Ishikawa (cell line): ENCODE measurements at regions not wholly inside any gene's neighbourhood (a gene's known extent, or its start where the extent isn't known, plus 50 kb on each side); places are given as distances from the start of the nearest gene placed in this dataset.

ENCODE experiments used
- CEBPB ChIP-seq: IDR thresholded peaks from 2 replicates; pipeline ENCODE4 v1.6.1; 2012
- CREB1 ChIP-seq: IDR thresholded peaks from 2 replicates; pipeline ENCODE4 v1.6.1; 2012; ENCODE audit warnings: low read depth
- EGR1 ChIP-seq: IDR thresholded peaks from 2 replicates; pipeline ENCODE4 v1.6.1; 2012
- EP300 ChIP-seq: IDR thresholded peaks from 2 replicates; pipeline ENCODE4 v1.6.1; 2012; ENCODE audit warnings: borderline replicate concordance
- FOXM1 ChIP-seq: IDR thresholded peaks from 2 replicates; pipeline ENCODE4 v1.6.1; 2012; ENCODE audit warnings: low read depth, borderline replicate concordance
- MAX ChIP-seq: IDR thresholded peaks from 2 replicates; pipeline ENCODE4 v1.6.1; 2012
- NFIC ChIP-seq: IDR thresholded peaks from 2 replicates; pipeline ENCODE4 v1.6.1; 2012
- RAD21 ChIP-seq: IDR thresholded peaks from 2 replicates; pipeline ENCODE4 v1.6.1; 2012; ENCODE audit warnings: low read depth
- REST ChIP-seq: IDR thresholded peaks from 2 replicates; pipeline ENCODE4 v1.6.1; 2012; ENCODE audit warnings: low read depth, mild to moderate bottlenecking
- TAF1 ChIP-seq: IDR thresholded peaks from 2 replicates; pipeline ENCODE4 v1.6.1; 2012; ENCODE audit warnings: low read depth, mild to moderate bottlenecking
- TCF12 ChIP-seq: IDR thresholded peaks from 2 replicates; pipeline ENCODE4 v1.6.1; 2012; ENCODE audit warnings: low read depth
- TEAD4 ChIP-seq: IDR thresholded peaks from 2 replicates; pipeline ENCODE4 v1.6.1; 2012
- YY1 ChIP-seq: IDR thresholded peaks from 2 replicates; pipeline ENCODE4 v1.6.1; 2012; ENCODE audit warnings: low read depth
- ZBTB7A ChIP-seq: IDR thresholded peaks from 2 replicates; pipeline ENCODE4 v1.6.1; 2012; ENCODE audit warnings: low read depth
- TF ChIP-seq, protein P1 (sequence below): IDR thresholded peaks from 2 replicates; pipeline ENCODE4 v1.6.1; 2012

GRCh38 chr5:164545507-164545906 is 1040.1 kb downstream of the MAT2B start:
- no peak for TF ChIP-seq TAF1
- no peak for TF ChIP-seq REST
- TF ChIP-seq NFIC: no peak
- no peak for TF ChIP-seq EP300
- TF ChIP-seq TCF12: no peak
- TF ChIP-seq CREB1: no peak
- no peak for TF ChIP-seq ZBTB7A
- no peak for TF ChIP-seq TEAD4
- TF ChIP-seq MAX: no peak
- TF ChIP-seq EGR1: no peak
- TF ChIP-seq YY1: no peak
- no peak for TF ChIP-seq RAD21
- TF ChIP-seq CEBPB: no peak
- TF ChIP-seq, protein P1, sequence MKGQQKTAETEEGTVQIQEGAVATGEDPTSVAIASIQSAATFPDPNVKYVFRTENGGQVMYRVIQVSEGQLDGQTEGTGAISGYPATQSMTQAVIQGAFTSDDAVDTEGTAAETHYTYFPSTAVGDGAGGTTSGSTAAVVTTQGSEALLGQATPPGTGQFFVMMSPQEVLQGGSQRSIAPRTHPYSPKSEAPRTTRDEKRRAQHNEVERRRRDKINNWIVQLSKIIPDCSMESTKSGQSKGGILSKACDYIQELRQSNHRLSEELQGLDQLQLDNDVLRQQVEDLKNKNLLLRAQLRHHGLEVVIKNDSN: no peak
- TF ChIP-seq FOXM1: no peak

- TF ChIP-seq TEAD4: no peak
- no peak for TF ChIP-seq TAF1
- TF ChIP-seq RAD21: no peak
- no peak for TF ChIP-seq EGR1
- TF ChIP-seq CREB1: no peak
- no peak for TF ChIP-seq CEBPB
- no peak for TF ChIP-seq ZBTB7A
- no peak for TF ChIP-seq FOXM1
- no peak for TF ChIP-seq TCF12
- no peak for TF ChIP-seq REST
- TF ChIP-seq NFIC: no peak
- TF ChIP-seq, protein P1: no peak
- TF ChIP-seq YY1: no peak
- no peak for TF ChIP-seq EP300
- TF ChIP-seq MAX: no peak
These were observed 1048.4 kb downstream of the MAT2B start for GRCh38 chr5:164553851-164554250.

DNA sequence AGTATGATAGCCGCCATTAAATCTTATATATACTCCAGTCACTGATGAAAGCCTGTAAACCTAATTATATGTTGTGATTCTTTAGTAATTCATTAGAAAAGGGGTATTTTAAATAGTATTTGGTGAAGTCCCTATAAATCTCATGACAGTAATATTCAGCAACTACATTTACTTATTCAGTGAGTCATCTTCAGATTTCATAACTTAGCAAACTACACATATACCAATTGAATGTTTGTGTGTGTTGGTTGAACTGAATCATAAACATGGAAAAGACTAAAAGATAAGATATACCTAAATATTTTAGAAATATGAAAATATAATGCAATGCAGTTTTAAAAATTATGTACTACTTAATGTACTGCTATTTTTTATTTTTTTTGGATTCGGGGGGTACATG is 1050.4 kb downstream of the MAT2B start:
- TF ChIP-seq CEBPB: no peak
- TF ChIP-seq CREB1: no peak
- TF ChIP-seq FOXM1: no peak
- TF ChIP-seq ZBTB7A: no peak
- no peak for TF ChIP-seq MAX
- TF ChIP-seq, protein P1: no peak
- no peak for TF ChIP-seq EGR1
- TF ChIP-seq TCF12: no peak
- no peak for TF ChIP-seq YY1
- TF ChIP-seq REST: no peak
- TF ChIP-seq NFIC: no peak
- TF ChIP-seq TEAD4: no peak
- no peak for TF ChIP-seq TAF1
- no peak for TF ChIP-seq EP300
- TF ChIP-seq RAD21: no peak

DNA sequence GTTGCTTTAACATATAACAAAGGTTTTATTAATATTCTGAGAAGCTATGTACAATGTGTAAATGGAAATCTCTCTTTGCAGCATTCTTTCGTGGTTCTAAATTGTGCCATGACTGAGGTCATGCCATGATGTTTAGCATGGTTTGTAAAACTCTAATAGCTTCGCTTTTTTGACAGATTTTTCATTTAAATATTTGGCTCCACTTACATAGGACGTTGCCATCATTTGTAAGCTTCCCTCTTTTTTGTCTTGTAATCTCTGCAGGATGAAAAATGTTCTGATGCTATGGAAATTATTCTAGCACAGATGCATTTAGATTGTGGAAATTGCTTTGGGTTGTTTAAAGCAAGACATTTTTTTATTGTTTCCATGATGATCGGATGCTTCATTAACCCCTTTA is 1054.8 kb downstream of the MAT2B start:
- TF ChIP-seq REST (no peak), EGR1 (no peak), TAF1 (no peak), FOXM1 (no peak), EP300 (no peak)
